Erythroblast (primary cell): ENCODE measurements at regions not wholly inside any gene's neighbourhood (a gene's known extent, or its start where the extent isn't known, plus 50 kb on each side); places are given as distances from the start of the nearest gene placed in this dataset.

Experiments
- GATA1 ChIP-seq: IDR thresholded peaks from 2 replicates; pipeline ENCODE4 v1.6.1; 2011; ENCODE audit warnings: low read depth, mild to moderate bottlenecking, control low read depth, low read length, moderate library complexity
- POLR2A ChIP-seq: IDR thresholded peaks from 2 replicates; pipeline ENCODE4 v1.6.1; 2011; ENCODE audit warnings: mild to moderate bottlenecking, low read length

DNA sequence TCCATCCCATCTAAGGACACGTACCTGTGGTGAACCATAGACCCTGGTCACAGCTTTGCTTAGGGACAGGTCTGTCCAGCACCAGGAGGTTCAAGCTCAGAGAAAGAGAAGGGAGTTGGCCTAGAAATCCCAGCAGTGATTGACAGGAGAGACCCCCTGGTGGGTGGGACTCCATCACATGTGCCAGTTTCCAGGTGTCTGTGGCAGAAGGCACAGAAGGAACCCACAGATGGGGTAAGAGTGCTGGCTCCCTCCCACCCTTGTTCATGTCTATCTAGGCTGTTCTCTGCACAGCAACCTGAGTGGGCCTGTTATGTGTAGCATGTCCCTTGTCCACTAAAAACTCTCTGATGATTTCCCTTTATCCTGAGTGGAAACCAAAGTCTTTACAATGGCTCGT, 54.0 kb upstream of the GRB10 start:
- TF ChIP-seq POLR2A, result no peak
- no peak for TF ChIP-seq GATA1
